HG02870 (cell line): ENCODE measurements at regions not wholly inside any gene's neighbourhood (a gene's known extent, or its start where the extent isn't known, plus 50 kb on each side); places are given as distances from the start of the nearest gene placed in this dataset.
"Not testable (repeated sequence)": the region's sequence is repeated elsewhere in the genome, so short reads cannot be mapped to it uniquely, and the experiment has no call there.

Experiments
- ATAC-seq: cut with Tn5 transposase; IDR thresholded peaks from one replicate; pipeline ENCODE4 v1.9.1; 2021; ENCODE audit warnings: mild to moderate bottlenecking, moderate library complexity; ENCODE audit not compliant: unreplicated experiment

GRCh38 chr11:49499117-49499516, 290.7 kb upstream of the FOLH1 start:
- ATAC-seq, result no peak

GRCh38 chr11:49505231-49505630, 296.8 kb upstream of the FOLH1 start:
- no peak for ATAC-seq

- ATAC-seq, result peak; percentile 89
Observed at GRCh38 chr11:49526240-49526829, 317.9 kb upstream of the FOLH1 start.

GRCh38 chr11:49533204-49533603, 324.8 kb upstream of the FOLH1 start:
- ATAC-seq, result no peak

- not testable (repeated sequence) for ATAC-seq
Observed at GRCh38 chr11:49538927-49539326, 330.5 kb upstream of the FOLH1 start.

- ATAC-seq, result not testable (repeated sequence)
Observed at GRCh38 chr11:49558261-49558847, 350.0 kb upstream of the FOLH1 start.

GRCh38 chr11:49560593-49560992, 352.2 kb upstream of the FOLH1 start:
- not testable (repeated sequence) for ATAC-seq

GRCh38 chr11:49561240-49561880, 353.0 kb upstream of the FOLH1 start:
- not testable (repeated sequence) for ATAC-seq

- ATAC-seq, result not testable (repeated sequence)
Observed at GRCh38 chr11:49562262-49562661, 353.9 kb upstream of the FOLH1 start.

- ATAC-seq, result not testable (repeated sequence)
Observed at GRCh38 chr11:49579492-49579891, 371.1 kb upstream of the FOLH1 start.

GRCh38 chr11:49585495-49585894, 366.7 kb upstream of the OR4C13 start:
- ATAC-seq, result not testable (repeated sequence)

- ATAC-seq, result not testable (repeated sequence)
Observed at GRCh38 chr11:49608892-49609291, 343.3 kb upstream of the OR4C13 start.

GRCh38 chr11:49623872-49624271, 328.3 kb upstream of the OR4C13 start:
- ATAC-seq, result not testable (repeated sequence)

- not testable (repeated sequence) for ATAC-seq
Observed at GRCh38 chr11:49670705-49671104, 281.5 kb upstream of the OR4C13 start.

GRCh38 chr11:49702121-49702520, 250.1 kb upstream of the OR4C13 start:
- ATAC-seq, result not testable (repeated sequence)

GRCh38 chr11:49750447-49750846, 201.7 kb upstream of the OR4C13 start:
- not testable (repeated sequence) for ATAC-seq

GRCh38 chr11:49750960-49751359, 201.2 kb upstream of the OR4C13 start:
- not testable (repeated sequence) for ATAC-seq

GRCh38 chr11:49780791-49781190, 171.4 kb upstream of the OR4C13 start:
- not testable (repeated sequence) for ATAC-seq

- ATAC-seq, result not testable (repeated sequence)
Observed at GRCh38 chr11:49782000-49782399, 170.2 kb upstream of the OR4C13 start.

GRCh38 chr11:49783841-49784240, 168.3 kb upstream of the OR4C13 start:
- ATAC-seq, result not testable (repeated sequence)

GRCh38 chr11:49789787-49790186, 162.4 kb upstream of the OR4C13 start:
- ATAC-seq, result not testable (repeated sequence)

- not testable (repeated sequence) for ATAC-seq
Observed at GRCh38 chr11:49798206-49798837, 153.9 kb upstream of the OR4C13 start.
